ENCODE measurements at regions not wholly inside any gene's neighbourhood (a gene's known extent, or its start where the extent isn't known, plus 50 kb on each side); places are given as distances from the start of the nearest gene placed in this dataset.
"Not testable (repeated sequence)": the region's sequence is repeated elsewhere in the genome, so short reads cannot be mapped to it uniquely, and the experiment has no call there.

GRCh38 chr11:36753960-36754359 is 155.9 kb upstream of the RAG2 start:
- Mint-ChIP-seq H3K27me3 (ENCODE audit: low read depth in 3 of 3) (peaks cover 1 to 13% (median 9%) of the 10 kb centered on the region in 3 donors), H3K4me3 (no peak overlapping the region), H3K9me3 (no peaks in the 10 kb centered on the region), H3K36me3 (no peaks in the 10 kb centered on the region), H3K4me1 (no peaks in the 10 kb centered on the region), H3K27ac (no peak overlapping the region)
- DNase-seq, result no peak

GRCh38 chr11:36751996-36752395 is 154.0 kb upstream of the RAG2 start:
- Mint-ChIP-seq H3K27ac (no peak overlapping the region), H3K4me1 (no peaks in the 10 kb centered on the region), H3K36me3 (no peaks in the 10 kb centered on the region), H3K27me3 (ENCODE audit: low read depth in 3 of 3) (peaks cover 3 to 10% (median 10%) of the 10 kb centered on the region in 3 donors), H3K4me3 (no peak overlapping the region), H3K9me3 (no peaks in the 10 kb centered on the region)
- no peak for DNase-seq

- H3K4me1 Mint-ChIP-seq, result no peaks in the 10 kb centered on the region
- no peaks in the 10 kb centered on the region for H3K36me3 Mint-ChIP-seq
- no peak overlapping the region for H3K4me3 Mint-ChIP-seq
- H3K9me3 Mint-ChIP-seq, result no peaks in the 10 kb centered on the region
- no peak overlapping the region for H3K27ac Mint-ChIP-seq
- H3K27me3 Mint-ChIP-seq (ENCODE audit: low read depth in 3 of 3), result peaks cover 3 to 10% (median 10%) of the 10 kb centered on the region in 3 donors
- DNase-seq, result no peak
Measured at GRCh38 chr11:36751335-36751781, 153.3 kb upstream of the RAG2 start.

- no peak overlapping the region for H3K4me3 Mint-ChIP-seq
- no peaks in the 10 kb centered on the region for H3K36me3 Mint-ChIP-seq
- no peaks in the 10 kb centered on the region for H3K4me1 Mint-ChIP-seq
- peaks cover 5 to 9% (median 8%) of the 10 kb centered on the region in 3 donors for H3K27me3 Mint-ChIP-seq (ENCODE audit: low read depth in 3 of 3)
- no peak overlapping the region for H3K27ac Mint-ChIP-seq
- H3K9me3 Mint-ChIP-seq, result no peaks in the 10 kb centered on the region
- no peak for DNase-seq
Measured at GRCh38 chr11:36750349-36750748, 152.3 kb upstream of the RAG2 start.

- Mint-ChIP-seq H3K27me3 (ENCODE audit: low read depth in 3 of 3) (peaks cover 4 to 11% (median 11%) of the 10 kb centered on the region in 3 donors), H3K9me3 (no peaks in the 10 kb centered on the region), H3K4me1 (peaks cover 2 to 6% of the 10 kb centered on the region in 2 donors), H3K36me3 (no peaks in the 10 kb centered on the region), H3K4me3 (no peak overlapping the region), H3K27ac (no peak overlapping the region)
- no peak for DNase-seq
Measured at GRCh38 chr11:36748836-36749235, 150.8 kb upstream of the RAG2 start.

GRCh38 chr11:36746886-36747710 is 149.1 kb upstream of the RAG2 start:
- Mint-ChIP-seq H3K27me3 (ENCODE audit: low read depth in 3 of 3) (peaks cover 3 to 13% (median 11%) of the 10 kb centered on the region in 3 donors), H3K9me3 (no peaks in the 10 kb centered on the region), H3K4me3 (no peak overlapping the region), H3K27ac (no peak overlapping the region), H3K4me1 (peaks cover 2 to 6% of the 10 kb centered on the region in 2 donors), H3K36me3 (no peaks in the 10 kb centered on the region)
- peak; percentile 72 to 80 (median 79) for DNase-seq

GRCh38 chr11:36744375-36745168 is 146.5 kb upstream of the RAG2 start:
- DNase-seq, result peak; percentile 36 to 42 (median 37)
- no peaks in the 10 kb centered on the region for H3K36me3 Mint-ChIP-seq
- peaks cover 2 to 6% of the 10 kb centered on the region in 2 donors for H3K4me1 Mint-ChIP-seq
- H3K27me3 Mint-ChIP-seq (ENCODE audit: low read depth in 3 of 3), result peaks cover 4 to 12% (median 9%) of the 10 kb centered on the region in 3 donors
- H3K27ac Mint-ChIP-seq, result no peak overlapping the region
- peaks cover 0 to 2% (median 0%) of the 10 kb centered on the region in 6 donors for H3K9me3 Mint-ChIP-seq
- peak overlapping the region in 1 of 5 donors; percentile 24 for H3K4me3 Mint-ChIP-seq

GRCh38 chr11:36743039-36743438 is 145.0 kb upstream of the RAG2 start:
- no peak for DNase-seq
- peaks cover 0 to 2% (median 0%) of the 10 kb centered on the region in 6 donors for H3K9me3 Mint-ChIP-seq
- peaks cover 2 to 6% of the 10 kb centered on the region in 2 donors for H3K4me1 Mint-ChIP-seq
- no peak overlapping the region for H3K4me3 Mint-ChIP-seq
- H3K36me3 Mint-ChIP-seq, result no peaks in the 10 kb centered on the region
- no peak overlapping the region for H3K27ac Mint-ChIP-seq
- peaks cover 4 to 10% (median 6%) of the 10 kb centered on the region in 3 donors for H3K27me3 Mint-ChIP-seq (ENCODE audit: low read depth in 3 of 3)

- peaks cover 0 to 2% (median 0%) of the 10 kb centered on the region in 6 donors for H3K9me3 Mint-ChIP-seq
- H3K4me1 Mint-ChIP-seq, result peaks cover 2 to 6% of the 10 kb centered on the region in 2 donors
- H3K36me3 Mint-ChIP-seq, result no peaks in the 10 kb centered on the region
- DNase-seq, result no peak
- no peak overlapping the region for H3K27ac Mint-ChIP-seq
- H3K27me3 Mint-ChIP-seq (ENCODE audit: low read depth in 3 of 3), result peaks cover 2 to 10% (median 4%) of the 10 kb centered on the region in 3 donors
- H3K4me3 Mint-ChIP-seq, result no peak overlapping the region
Measured at GRCh38 chr11:36741515-36741914, 143.5 kb upstream of the RAG2 start.

GRCh38 chr11:36738292-36738861 is 140.3 kb upstream of the RAG2 start:
- Mint-ChIP-seq H3K27ac (no peak overlapping the region), H3K27me3 (ENCODE audit: low read depth in 3 of 3) (peaks cover 0 to 4% (median 0%) of the 10 kb centered on the region in 3 donors), H3K36me3 (no peaks in the 10 kb centered on the region), H3K9me3 (peaks cover 0 to 2% (median 0%) of the 10 kb centered on the region in 6 donors), H3K4me1 (no peaks in the 10 kb centered on the region), H3K4me3 (no peak overlapping the region)
- no peak for DNase-seq

- peaks cover 0 to 4% (median 0%) of the 10 kb centered on the region in 3 donors for H3K27me3 Mint-ChIP-seq (ENCODE audit: low read depth in 3 of 3)
- H3K4me3 Mint-ChIP-seq, result no peak overlapping the region
- H3K36me3 Mint-ChIP-seq, result no peaks in the 10 kb centered on the region
- no peaks in the 10 kb centered on the region for H3K4me1 Mint-ChIP-seq
- no peak for DNase-seq
- peaks cover 0 to 2% (median 0%) of the 10 kb centered on the region in 6 donors for H3K9me3 Mint-ChIP-seq
- H3K27ac Mint-ChIP-seq, result no peak overlapping the region
Measured at GRCh38 chr11:36736103-36736502, 138.1 kb upstream of the RAG2 start.

GRCh38 chr11:36733721-36734120 is 135.7 kb upstream of the RAG2 start:
- DNase-seq; H3K9me3 Mint-ChIP-seq; H3K36me3 Mint-ChIP-seq; H3K4me1 Mint-ChIP-seq; H3K27ac Mint-ChIP-seq; H3K27me3 Mint-ChIP-seq (ENCODE audit: low read depth in 3 of 3); H3K4me3 Mint-ChIP-seq: not testable (repeated sequence)

GRCh38 chr11:36730761-36731160 is 132.7 kb upstream of the RAG2 start:
- Mint-ChIP-seq H3K4me3 (no peak overlapping the region), H3K27ac (no peak overlapping the region), H3K36me3 (no peaks in the 10 kb centered on the region), H3K9me3 (no peaks in the 10 kb centered on the region), H3K4me1 (no peaks in the 10 kb centered on the region), H3K27me3 (ENCODE audit: low read depth in 3 of 3) (peaks cover 1 to 11% (median 2%) of the 10 kb centered on the region in 3 donors)
- DNase-seq, result no peak

GRCh38 chr11:36729825-36730224 is 131.8 kb upstream of the RAG2 start:
- Mint-ChIP-seq H3K4me1 (no peaks in the 10 kb centered on the region), H3K27me3 (ENCODE audit: low read depth in 3 of 3) (peaks cover 1 to 9% (median 2%) of the 10 kb centered on the region in 3 donors), H3K4me3 (no peak overlapping the region), H3K9me3 (no peaks in the 10 kb centered on the region), H3K27ac (no peak overlapping the region), H3K36me3 (no peaks in the 10 kb centered on the region)
- no peak for DNase-seq

All from immature natural killer cell (primary cell).